Neural progenitor cell (in vitro differentiated cells): ENCODE measurements at regions not wholly inside any gene's neighbourhood (a gene's known extent, or its start where the extent isn't known, plus 50 kb on each side); places are given as distances from the start of the nearest gene placed in this dataset.
A peak's percentile ranks its signal among the peaks of the same experiment; 100 is the strongest.

ENCODE experiments used
- DNase-seq: peaks from one replicate; pipeline ENCODE4 v3.0.0-alpha.2; 2016; ENCODE audit warnings: low spot score
- H2AFZ ChIP-seq: fragments of 200-600 bp; sonication (generic); replicated peaks from 2 replicates; pipeline ENCODE4 v1.6.1; 2016; ENCODE audit warnings: antibody characterized with exemption
- H3F3A ChIP-seq: fragments of 200-600 bp; sonication (generic); 2 replicates; pipeline ENCODE4 v1.6.1; 2016; ENCODE audit warnings: antibody characterized with exemption, low read depth
- H3K27ac ChIP-seq: fragments of 200-600 bp; sonication (generic); 2 replicates; pipeline ENCODE4 v1.5.1; 2016; ENCODE audit warnings: mild to moderate bottlenecking
- H3K27me3 ChIP-seq: fragments of 200-600 bp; sonication (generic); 2 replicates; pipeline ENCODE4 v1.6.1; 2016; ENCODE audit warnings: mild to moderate bottlenecking, moderate library complexity
- H3K36me3 ChIP-seq: fragments of 200-600 bp; sonication (generic); 2 replicates; pipeline ENCODE4 v1.5.1; 2016
- H3K4me1 ChIP-seq: fragments of 200-600 bp; sonication (generic); 2 replicates; pipeline ENCODE4 v1.6.1; 2016; ENCODE audit warnings: mixed run types
- H3K4me2 ChIP-seq: fragments of 200-600 bp; sonication (generic); 2 replicates; pipeline ENCODE4 v1.6.1; 2016
- H3K4me3 ChIP-seq: fragments of 200-600 bp; sonication (generic); 2 replicates; pipeline ENCODE4 v1.5.1; 2016
- H3K79me2 ChIP-seq: fragments of 200-600 bp; sonication (generic); 2 replicates; pipeline ENCODE4 v1.6.1; 2016; ENCODE audit warnings: low read depth
- H3K9ac ChIP-seq: fragments of 200-600 bp; sonication (generic); 2 replicates; pipeline ENCODE4 v1.6.1; 2016
- H3K9me3 ChIP-seq: fragments of 200-600 bp; sonication (generic); 2 replicates; pipeline ENCODE4 v1.5.1; 2016; ENCODE audit warnings: low read depth
- H4K20me1 ChIP-seq: fragments of 200-600 bp; sonication (generic); 2 replicates; pipeline ENCODE4 v1.6.1; 2016; ENCODE audit warnings: low read depth
- H3K27ac Mint-ChIP-seq: 3 replicates; pipeline ENCODE4 v1.8.0; 2021; ENCODE audit warnings: mixed read lengths
- H3K27me3 Mint-ChIP-seq: 2 replicates; pipeline ENCODE4 v1.8.0; 2022; ENCODE audit warnings: low read depth, mild to moderate bottlenecking, inconsistent platforms, moderate library complexity, mixed read lengths; ENCODE audit not compliant: insufficient read depth
- H3K36me3 Mint-ChIP-seq: 3 replicates; pipeline ENCODE4 v1.8.0; 2021; ENCODE audit warnings: mixed read lengths
- H3K4me1 Mint-ChIP-seq: 3 replicates; pipeline ENCODE4 v1.8.0; 2021; ENCODE audit warnings: mixed read lengths
- H3K4me3 Mint-ChIP-seq: 3 replicates; pipeline ENCODE4 v1.8.0; 2021; ENCODE audit warnings: mild to moderate bottlenecking, moderate library complexity, mixed read lengths
- H3K9me3 Mint-ChIP-seq: 3 replicates; pipeline ENCODE4 v1.8.0; 2020; ENCODE audit warnings: mixed read lengths
- EZH2 ChIP-seq: fragments of 200-600 bp; sonication (generic); IDR thresholded peaks from 2 replicates; pipeline ENCODE4 v1.6.1; 2017; ENCODE audit warnings: antibody characterized with exemption, mild to moderate bottlenecking, moderate library complexity
- EZH2phosphoT487 ChIP-seq: fragments of 200-600 bp; sonication (generic); IDR thresholded peaks from 2 replicates; pipeline ENCODE4 v1.6.1; 2017; ENCODE audit warnings: antibody characterized with exemption
- TF ChIP-seq, protein P1 (sequence below): fragments of 200-600 bp; sonication (generic); IDR thresholded peaks from 2 replicates; pipeline ENCODE4 v1.5.1; 2017; ENCODE audit warnings: antibody characterized with exemption, mild to moderate bottlenecking

DNA sequence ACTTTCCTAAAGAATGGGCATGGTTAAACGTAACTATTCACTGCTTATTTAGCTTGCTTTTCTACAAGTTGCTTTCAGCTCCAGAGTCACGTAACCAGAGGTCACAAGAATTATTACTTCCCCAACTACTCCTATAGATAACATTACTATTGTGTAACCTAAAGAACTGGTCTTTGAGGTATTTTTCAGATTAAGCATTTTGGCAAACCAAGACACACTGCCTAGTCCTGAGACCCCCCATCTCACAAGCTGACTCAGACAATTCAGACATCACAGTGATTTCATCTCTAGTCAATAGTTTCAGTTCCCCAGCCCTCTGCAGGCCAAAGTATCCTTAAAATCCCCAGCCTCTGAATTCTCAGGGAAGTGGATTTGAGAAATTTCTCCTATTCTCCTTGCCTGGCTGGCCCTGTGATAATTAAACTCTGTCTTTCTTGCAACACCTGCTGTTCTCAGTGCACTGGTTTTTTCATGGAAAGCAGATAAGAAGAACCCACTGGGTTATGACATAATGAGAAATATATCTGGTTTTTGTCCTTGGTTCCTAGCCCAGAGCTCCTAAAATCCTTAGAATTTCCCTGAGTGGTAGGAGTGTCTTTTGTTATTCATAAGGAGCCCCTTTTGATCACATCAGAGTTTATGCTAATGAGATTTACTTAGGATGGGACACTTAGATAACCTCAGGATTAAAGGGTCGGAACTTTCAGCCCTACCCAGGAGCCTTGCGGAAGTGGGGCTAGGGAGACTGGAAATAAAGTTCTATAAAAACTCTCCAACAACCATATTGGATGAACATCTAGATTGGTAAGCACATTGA lies 1310.8 kb upstream of the CHAC2 start:
- Histone ChIP-seq H3K4me1 (peaks cover 15% of the 10 kb centered on the region), H3K4me3 (no peak overlapping the region), H4K20me1 (no peaks in the 10 kb centered on the region), H3K79me2 (no peaks in the 10 kb centered on the region), H3K9ac (no peak overlapping the region), H3K36me3 (no peaks in the 10 kb centered on the region), H3F3A (peaks cover 29% of the 10 kb centered on the region), H3K9me3 (no peaks in the 10 kb centered on the region), H3K4me2 (peak overlapping the region; percentile 52), H3K27me3 (no peaks in the 10 kb centered on the region), H2AFZ (peak overlapping the region; percentile 51), H3K27ac (peak overlapping the region; percentile 82)
- TF ChIP-seq EZH2phosphoT487: no peak
- no peak for TF ChIP-seq EZH2
- TF ChIP-seq, protein P1, sequence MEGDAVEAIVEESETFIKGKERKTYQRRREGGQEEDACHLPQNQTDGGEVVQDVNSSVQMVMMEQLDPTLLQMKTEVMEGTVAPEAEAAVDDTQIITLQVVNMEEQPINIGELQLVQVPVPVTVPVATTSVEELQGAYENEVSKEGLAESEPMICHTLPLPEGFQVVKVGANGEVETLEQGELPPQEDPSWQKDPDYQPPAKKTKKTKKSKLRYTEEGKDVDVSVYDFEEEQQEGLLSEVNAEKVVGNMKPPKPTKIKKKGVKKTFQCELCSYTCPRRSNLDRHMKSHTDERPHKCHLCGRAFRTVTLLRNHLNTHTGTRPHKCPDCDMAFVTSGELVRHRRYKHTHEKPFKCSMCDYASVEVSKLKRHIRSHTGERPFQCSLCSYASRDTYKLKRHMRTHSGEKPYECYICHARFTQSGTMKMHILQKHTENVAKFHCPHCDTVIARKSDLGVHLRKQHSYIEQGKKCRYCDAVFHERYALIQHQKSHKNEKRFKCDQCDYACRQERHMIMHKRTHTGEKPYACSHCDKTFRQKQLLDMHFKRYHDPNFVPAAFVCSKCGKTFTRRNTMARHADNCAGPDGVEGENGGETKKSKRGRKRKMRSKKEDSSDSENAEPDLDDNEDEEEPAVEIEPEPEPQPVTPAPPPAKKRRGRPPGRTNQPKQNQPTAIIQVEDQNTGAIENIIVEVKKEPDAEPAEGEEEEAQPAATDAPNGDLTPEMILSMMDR: peak; percentile 20
- H3K4me3 Mint-ChIP-seq: no peak overlapping the region
- H3K9me3 Mint-ChIP-seq: no peaks in the 10 kb centered on the region
- H3K36me3 Mint-ChIP-seq: peaks cover 2% of the 10 kb centered on the region
- DNase-seq: peak; percentile 50
- peak overlapping the region; percentile 86 for H3K27ac Mint-ChIP-seq
- H3K27me3 Mint-ChIP-seq: no peaks in the 10 kb centered on the region
- peaks cover 17% of the 10 kb centered on the region for H3K4me1 Mint-ChIP-seq

DNA sequence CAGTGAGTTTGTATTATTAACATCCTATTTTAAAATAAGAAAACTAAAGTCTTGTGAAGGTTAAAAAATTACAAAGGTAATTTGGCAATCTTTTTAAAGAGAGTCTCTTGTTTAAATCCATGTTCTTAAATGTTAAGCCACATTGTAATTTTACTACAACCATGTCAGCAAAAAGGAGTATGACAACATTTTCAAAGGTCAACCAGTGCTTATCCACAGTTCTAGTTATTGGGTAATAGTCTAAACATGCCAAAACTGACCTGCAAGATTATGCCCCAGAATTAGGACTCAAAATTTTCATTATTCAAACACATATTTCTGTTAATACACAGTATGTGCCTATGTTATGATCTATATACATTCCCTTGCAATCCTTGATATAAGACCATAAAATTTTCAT lies 1312.6 kb upstream of the CHAC2 start:
- H4K20me1 ChIP-seq: no peaks in the 10 kb centered on the region
- peaks cover 15% of the 10 kb centered on the region for H3K4me1 ChIP-seq
- no peaks in the 10 kb centered on the region for H3K36me3 ChIP-seq
- no peak for DNase-seq
- Mint-ChIP-seq H3K4me3 (no peak overlapping the region), H3K36me3 (peaks cover 2% of the 10 kb centered on the region), H3K27ac (no peak overlapping the region), H3K4me1 (peaks cover 17% of the 10 kb centered on the region), H3K9me3 (no peaks in the 10 kb centered on the region), H3K27me3 (no peaks in the 10 kb centered on the region)
- H3K79me2 ChIP-seq: no peaks in the 10 kb centered on the region
- H3K9ac ChIP-seq: no peak overlapping the region
- H3K9me3 ChIP-seq: no peaks in the 10 kb centered on the region
- no peaks in the 10 kb centered on the region for H3K27me3 ChIP-seq
- no peak overlapping the region for H2AFZ ChIP-seq
- no peak overlapping the region for H3K4me3 ChIP-seq
- peaks cover 29% of the 10 kb centered on the region for H3F3A ChIP-seq
- TF ChIP-seq EZH2: no peak
- TF ChIP-seq, protein P1: no peak
- no peak for TF ChIP-seq EZH2phosphoT487
- no peak overlapping the region for H3K4me2 ChIP-seq
- no peak overlapping the region for H3K27ac ChIP-seq

DNA sequence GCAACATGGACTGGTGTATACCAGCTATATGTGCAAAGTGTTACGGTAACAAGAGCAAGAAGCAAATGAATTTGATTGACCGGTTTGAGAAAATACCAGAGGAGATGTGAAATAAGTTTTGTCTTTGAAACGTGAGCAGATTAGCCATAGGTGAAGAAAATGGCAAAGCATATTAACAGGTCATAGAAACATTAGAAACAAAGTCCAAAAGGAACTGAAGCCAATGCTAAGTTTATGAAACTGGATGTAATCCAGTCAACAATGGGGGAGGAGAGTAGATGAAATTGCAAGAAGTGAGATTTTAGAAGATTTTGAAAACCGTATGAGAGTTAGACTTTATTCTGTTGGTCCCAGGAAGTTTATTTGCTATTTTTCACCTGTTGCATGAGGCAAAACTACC lies 1315.4 kb upstream of the CHAC2 start:
- no peak overlapping the region for H3K4me3 ChIP-seq
- H4K20me1 ChIP-seq: no peaks in the 10 kb centered on the region
- H3K27ac Mint-ChIP-seq: no peak overlapping the region
- no peak overlapping the region for H3K9ac ChIP-seq
- H3K27me3 Mint-ChIP-seq: no peaks in the 10 kb centered on the region
- no peaks in the 10 kb centered on the region for H3K36me3 Mint-ChIP-seq
- peaks cover 15% of the 10 kb centered on the region for H3K4me1 ChIP-seq
- H3K9me3 Mint-ChIP-seq: peaks cover 2% of the 10 kb centered on the region
- H2AFZ ChIP-seq: no peak overlapping the region
- H3K36me3 ChIP-seq: no peaks in the 10 kb centered on the region
- TF ChIP-seq EZH2phosphoT487 (no peak), EZH2 (no peak)
- TF ChIP-seq, protein P1: no peak
- H3F3A ChIP-seq: peaks cover 20% of the 10 kb centered on the region
- H3K9me3 ChIP-seq: no peaks in the 10 kb centered on the region
- H3K27me3 ChIP-seq: no peaks in the 10 kb centered on the region
- H3K4me1 Mint-ChIP-seq: peaks cover 17% of the 10 kb centered on the region
- DNase-seq: no peak
- H3K4me3 Mint-ChIP-seq: no peak overlapping the region
- no peak overlapping the region for H3K4me2 ChIP-seq
- no peak overlapping the region for H3K27ac ChIP-seq
- H3K79me2 ChIP-seq: no peaks in the 10 kb centered on the region
